HG03457 (cell line): ENCODE measurements at regions not wholly inside any gene's neighbourhood (a gene's known extent, or its start where the extent isn't known, plus 50 kb on each side); places are given as distances from the start of the nearest gene placed in this dataset.
"Not testable (repeated sequence)": the region's sequence is repeated elsewhere in the genome, so short reads cannot be mapped to it uniquely, and the experiment has no call there.

Experiments
- ATAC-seq: cut with Tn5 transposase; IDR thresholded peaks from one replicate; pipeline ENCODE4 v1.9.1; 2021; ENCODE audit warnings: moderate number of reproducible peaks; ENCODE audit not compliant: unreplicated experiment

- no peak for ATAC-seq
Measured at GRCh38 chr3:519026-519425, 322.5 kb downstream of the CHL1 start.

- ATAC-seq = no peak
Measured at GRCh38 chr3:522888-523287, 326.3 kb downstream of the CHL1 start.

GRCh38 chr3:525415-525814 is 328.9 kb downstream of the CHL1 start:
- ATAC-seq = no peak

- ATAC-seq = no peak
Measured at GRCh38 chr3:535566-536416, 339.2 kb downstream of the CHL1 start.

- ATAC-seq = no peak
Measured at GRCh38 chr3:536417-536813, 339.9 kb downstream of the CHL1 start.

GRCh38 chr3:541062-541801 is 344.7 kb downstream of the CHL1 start:
- ATAC-seq = no peak

- no peak for ATAC-seq
Measured at GRCh38 chr3:542021-542420, 345.5 kb downstream of the CHL1 start.

- ATAC-seq = no peak
Measured at GRCh38 chr3:549636-550035, 353.1 kb downstream of the CHL1 start.

- ATAC-seq = no peak
Measured at GRCh38 chr3:550471-550870, 353.9 kb downstream of the CHL1 start.

- ATAC-seq = peak; percentile 97
Measured at GRCh38 chr3:557972-558371, 361.4 kb downstream of the CHL1 start.

GRCh38 chr3:567488-568185 is 371.1 kb downstream of the CHL1 start:
- ATAC-seq = no peak

GRCh38 chr3:579529-579928 is 383.0 kb downstream of the CHL1 start:
- ATAC-seq = not testable (repeated sequence)

GRCh38 chr3:589066-589465 is 392.5 kb downstream of the CHL1 start:
- not testable (repeated sequence) for ATAC-seq

GRCh38 chr3:597304-597703 is 400.7 kb downstream of the CHL1 start:
- not testable (repeated sequence) for ATAC-seq

DNA sequence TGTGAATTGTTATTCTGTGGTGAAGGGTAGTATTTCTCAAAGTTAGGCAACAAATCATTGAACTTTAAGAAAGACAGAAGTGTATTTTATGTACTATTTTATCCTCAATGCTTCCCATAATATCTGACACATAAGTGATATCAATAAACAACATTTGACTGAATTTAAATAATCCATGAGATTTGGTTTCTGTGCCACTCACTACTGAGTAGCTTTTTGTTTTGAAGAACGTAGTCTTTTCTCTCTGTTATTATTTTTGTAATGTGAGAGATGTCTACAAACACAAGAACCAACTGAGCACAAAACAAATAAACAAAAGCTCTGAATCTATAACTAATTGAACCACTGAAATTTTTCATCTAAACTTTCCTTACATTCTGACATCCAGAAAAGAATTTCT is 401.2 kb downstream of the CHL1 start:
- not testable (repeated sequence) for ATAC-seq

- ATAC-seq = not testable (repeated sequence)
Measured at GRCh38 chr3:607480-607879, 410.9 kb downstream of the CHL1 start.

DNA sequence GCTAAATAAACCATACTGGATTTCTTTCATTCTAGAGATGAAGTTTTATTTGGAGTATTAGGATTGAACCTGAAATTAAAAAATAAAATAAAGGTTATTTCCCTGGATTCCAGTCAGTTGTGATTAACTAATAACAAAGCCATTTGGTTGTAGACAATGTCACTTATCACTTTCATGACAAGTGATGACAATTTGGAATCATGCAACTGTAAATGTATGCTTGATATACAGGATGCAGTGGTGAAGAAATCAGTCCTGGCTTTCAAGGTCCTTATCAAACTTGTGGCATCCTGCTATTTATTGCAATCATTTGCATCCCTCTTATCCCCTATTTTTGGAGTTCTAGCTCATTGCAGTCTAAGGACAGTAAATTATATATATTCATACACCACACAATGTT is 425.2 kb downstream of the CHL1 start:
- no peak for ATAC-seq

- ATAC-seq = no peak
Measured at GRCh38 chr3:622314-622713, 425.8 kb downstream of the CHL1 start.

- no peak for ATAC-seq
Measured at GRCh38 chr3:623914-624545, 427.5 kb downstream of the CHL1 start.

DNA sequence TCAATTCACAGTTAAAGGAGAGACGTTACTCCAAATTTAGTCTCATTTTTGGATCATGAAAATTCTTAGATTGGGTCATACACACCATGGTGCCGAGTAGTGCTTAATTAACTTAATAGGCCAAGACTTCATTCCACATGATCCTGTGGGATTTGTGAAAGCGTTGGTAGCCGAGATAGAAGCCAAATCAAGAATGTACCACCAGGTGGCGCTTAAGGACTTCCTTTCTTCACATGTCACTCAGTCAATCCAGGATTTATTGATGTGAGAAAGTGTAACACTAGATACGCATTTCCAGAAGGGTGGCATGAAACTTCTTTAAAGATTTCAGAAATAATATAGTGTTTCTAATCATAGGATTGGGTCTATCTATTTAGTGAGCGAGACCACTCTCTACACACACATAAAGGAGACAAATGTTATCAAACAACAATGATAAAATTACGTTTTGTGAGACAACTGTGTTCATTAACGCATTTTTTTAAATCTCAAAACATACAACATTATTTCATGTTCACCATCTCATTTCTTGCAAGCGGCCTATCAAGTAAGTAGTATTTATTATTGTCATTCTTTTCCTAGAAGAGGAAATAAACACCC is 436.1 kb downstream of the CHL1 start:
- ATAC-seq = peak; percentile 54

GRCh38 chr3:634511-634910 is 437.9 kb downstream of the CHL1 start:
- no peak for ATAC-seq
